Thyroid gland (tissue), 4 donors: ENCODE measurements at regions not wholly inside any gene's neighbourhood (a gene's known extent, or its start where the extent isn't known, plus 50 kb on each side); places are given as distances from the start of the nearest gene placed in this dataset.
"Not testable (repeated sequence)": the region's sequence is repeated elsewhere in the genome, so short reads cannot be mapped to it uniquely, and the experiment has no call there.

Source experiments
- POLR2A ChIP-seq, 2 donors: fragments of 450-650 bp; IDR thresholded peaks; one replicate each; pipeline ENCODE4 v1.6.1; 2017; ENCODE audit warnings: antibody characterized with exemption in 2 of 2, mild to moderate bottlenecking in 2 of 2, moderate library complexity in 1 of 2
- TF ChIP-seq, protein P1 (sequence below), 6 experiments: fragments of 200-600 bp in 3 of 6; fragments of 450-650 bp in 3 of 6; sonication (generic) in 3 of 6; IDR thresholded peaks; one replicate each; pipeline ENCODE4 v1.5.1; 2016 to 2019; ENCODE audit warnings: antibody characterized with exemption in 6 of 6, mild to moderate bottlenecking in 2 of 6, inconsistent platforms in 1 of 6, moderate library complexity in 1 of 6

DNA sequence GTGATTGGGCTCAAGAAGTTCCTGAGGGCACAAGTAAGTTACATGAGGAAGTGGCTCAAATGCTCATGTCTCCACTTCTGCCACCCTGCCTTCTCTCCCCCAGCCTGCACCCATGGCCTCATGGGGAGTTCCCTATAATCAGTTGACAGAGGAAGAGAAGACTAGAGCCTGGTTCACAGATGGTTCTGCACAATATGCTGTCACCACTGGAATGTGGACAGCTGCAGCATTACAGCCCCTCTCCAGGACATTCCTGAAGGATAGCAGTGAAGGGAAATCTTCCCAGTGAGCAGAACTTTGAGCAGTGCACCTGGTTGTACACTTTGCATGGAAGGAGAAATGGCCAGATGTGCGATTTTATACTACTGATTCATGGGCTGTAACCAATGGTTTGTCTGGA, 352.3 kb downstream of the C12orf75 start:
- TF ChIP-seq, protein P1, sequence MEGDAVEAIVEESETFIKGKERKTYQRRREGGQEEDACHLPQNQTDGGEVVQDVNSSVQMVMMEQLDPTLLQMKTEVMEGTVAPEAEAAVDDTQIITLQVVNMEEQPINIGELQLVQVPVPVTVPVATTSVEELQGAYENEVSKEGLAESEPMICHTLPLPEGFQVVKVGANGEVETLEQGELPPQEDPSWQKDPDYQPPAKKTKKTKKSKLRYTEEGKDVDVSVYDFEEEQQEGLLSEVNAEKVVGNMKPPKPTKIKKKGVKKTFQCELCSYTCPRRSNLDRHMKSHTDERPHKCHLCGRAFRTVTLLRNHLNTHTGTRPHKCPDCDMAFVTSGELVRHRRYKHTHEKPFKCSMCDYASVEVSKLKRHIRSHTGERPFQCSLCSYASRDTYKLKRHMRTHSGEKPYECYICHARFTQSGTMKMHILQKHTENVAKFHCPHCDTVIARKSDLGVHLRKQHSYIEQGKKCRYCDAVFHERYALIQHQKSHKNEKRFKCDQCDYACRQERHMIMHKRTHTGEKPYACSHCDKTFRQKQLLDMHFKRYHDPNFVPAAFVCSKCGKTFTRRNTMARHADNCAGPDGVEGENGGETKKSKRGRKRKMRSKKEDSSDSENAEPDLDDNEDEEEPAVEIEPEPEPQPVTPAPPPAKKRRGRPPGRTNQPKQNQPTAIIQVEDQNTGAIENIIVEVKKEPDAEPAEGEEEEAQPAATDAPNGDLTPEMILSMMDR (IDR thresholded peaks at IDR 0.05), result not testable (repeated sequence)
- not testable (repeated sequence) for TF ChIP-seq POLR2A (IDR thresholded peaks at IDR 0.05)
